ENCODE measurements at regions not wholly inside any gene's neighbourhood (a gene's known extent, or its start where the extent isn't known, plus 50 kb on each side); places are given as distances from the start of the nearest gene placed in this dataset.
A peak's percentile ranks its signal among the peaks of the same experiment; 100 is the strongest.

- no peaks in the 10 kb centered on the region for H3K9me3 ChIP-seq (ENCODE audit: control insufficient read depth, low read length)
- WGBS, 2 experiments (ENCODE audit: insufficient coverage in 2 of 2): 100% methylated on average over 1 of the region's 1 CpG
- no peak overlapping the region for H3K4me3 ChIP-seq (ENCODE audit: extremely low read depth, insufficient read depth, low read length, poor library complexity, severe bottlenecking)
- H3K36me3 ChIP-seq (ENCODE audit: control insufficient read depth, insufficient read depth, low read length): no peaks in the 10 kb centered on the region
- H3K27ac ChIP-seq (ENCODE audit: low read depth, low read length, severe bottlenecking): peak overlapping the region; percentile 24
- H3K4me1 ChIP-seq (ENCODE audit: control insufficient read depth, insufficient read depth, low read length, poor library complexity, severe bottlenecking): peaks cover 7% of the 10 kb centered on the region
Observed at GRCh38 chr1:172821609-172822274, 162.8 kb downstream of the FASLG start.

DNA sequence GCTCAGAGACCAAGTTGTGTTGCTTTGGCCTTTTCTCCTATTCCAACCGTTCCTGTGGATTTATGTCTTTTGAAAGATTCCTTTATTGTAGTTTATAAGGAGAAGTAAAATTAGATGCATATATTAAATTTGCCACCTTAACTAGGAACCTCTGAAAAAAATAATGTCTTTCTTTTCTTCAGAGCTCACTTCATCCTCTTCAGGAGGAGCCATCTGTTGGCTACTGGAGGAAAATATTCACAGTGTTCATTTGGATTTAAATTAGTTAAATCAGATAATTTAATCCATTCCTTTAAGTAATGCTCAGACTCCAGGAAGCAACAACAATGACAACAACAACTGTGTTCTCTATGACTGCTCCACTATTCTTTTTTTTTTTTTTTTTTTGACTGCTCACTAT is 164.0 kb downstream of the FASLG start:
- Histone ChIP-seq H3K9me3 (ENCODE audit: control insufficient read depth, low read length) (no peaks in the 10 kb centered on the region), H3K36me3 (ENCODE audit: control insufficient read depth, insufficient read depth, low read length) (no peaks in the 10 kb centered on the region), H3K27ac (ENCODE audit: low read depth, low read length, severe bottlenecking) (no peak overlapping the region), H3K4me1 (ENCODE audit: control insufficient read depth, insufficient read depth, low read length, poor library complexity, severe bottlenecking) (peaks cover 7% of the 10 kb centered on the region), H3K4me3 (ENCODE audit: extremely low read depth, insufficient read depth, low read length, poor library complexity, severe bottlenecking) (no peak overlapping the region)
- no CpG with 5 or more reads among the region's 1 CpG for WGBS, 2 experiments (ENCODE audit: insufficient coverage in 2 of 2)

GRCh38 chr1:172823534-172823933 is 164.6 kb downstream of the FASLG start:
- Histone ChIP-seq H3K36me3 (ENCODE audit: control insufficient read depth, insufficient read depth, low read length) (no peaks in the 10 kb centered on the region), H3K9me3 (ENCODE audit: control insufficient read depth, low read length) (no peaks in the 10 kb centered on the region), H3K4me3 (ENCODE audit: extremely low read depth, insufficient read depth, low read length, poor library complexity, severe bottlenecking) (no peak overlapping the region), H3K27ac (ENCODE audit: low read depth, low read length, severe bottlenecking) (no peak overlapping the region), H3K4me1 (ENCODE audit: control insufficient read depth, insufficient read depth, low read length, poor library complexity, severe bottlenecking) (peaks cover 7% of the 10 kb centered on the region)

GRCh38 chr1:172824209-172824608 is 165.3 kb downstream of the FASLG start:
- Histone ChIP-seq H3K27ac (ENCODE audit: low read depth, low read length, severe bottlenecking) (no peak overlapping the region), H3K4me1 (ENCODE audit: control insufficient read depth, insufficient read depth, low read length, poor library complexity, severe bottlenecking) (peaks cover 3% of the 10 kb centered on the region), H3K4me3 (ENCODE audit: extremely low read depth, insufficient read depth, low read length, poor library complexity, severe bottlenecking) (no peak overlapping the region), H3K36me3 (ENCODE audit: control insufficient read depth, insufficient read depth, low read length) (no peaks in the 10 kb centered on the region), H3K9me3 (ENCODE audit: control insufficient read depth, low read length) (no peaks in the 10 kb centered on the region)
- WGBS, 2 experiments (ENCODE audit: insufficient coverage in 2 of 2): 83 to 86% methylated on average over 3 of the region's 3 CpGs

DNA sequence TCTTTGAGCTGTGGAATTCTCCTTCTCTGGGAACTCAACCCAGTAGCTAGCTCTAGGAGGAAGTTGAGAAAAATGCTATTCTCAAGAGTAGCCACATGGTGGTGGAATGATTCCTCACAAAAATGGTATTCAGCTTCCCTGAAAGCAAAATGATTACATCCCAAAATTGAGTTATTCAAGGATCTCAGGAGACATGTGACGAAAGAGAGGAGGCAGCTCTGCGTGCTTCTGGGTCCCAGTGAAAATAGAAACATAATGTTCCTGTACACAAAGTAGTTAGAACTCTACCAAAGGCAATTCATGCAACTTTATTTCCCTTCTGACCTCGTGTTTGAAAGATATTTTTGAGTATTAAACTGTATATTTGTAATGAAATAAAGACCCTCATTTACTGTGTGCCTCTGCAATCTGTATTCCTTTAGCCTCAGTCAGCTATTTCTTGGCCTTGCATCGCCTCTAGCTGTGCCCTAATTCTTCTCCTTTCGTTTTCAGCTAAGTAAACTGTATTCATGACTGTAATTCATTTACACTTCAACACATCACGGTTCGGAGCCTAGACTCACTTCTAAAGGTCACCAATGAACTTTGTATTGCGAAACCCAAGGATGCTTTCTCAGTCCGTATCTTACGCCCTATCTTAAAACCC is 167.3 kb downstream of the FASLG start:
- Histone ChIP-seq H3K9me3 (ENCODE audit: control insufficient read depth, low read length) (no peaks in the 10 kb centered on the region), H3K4me3 (ENCODE audit: extremely low read depth, insufficient read depth, low read length, poor library complexity, severe bottlenecking) (no peak overlapping the region), H3K27ac (ENCODE audit: low read depth, low read length, severe bottlenecking) (no peak overlapping the region), H3K4me1 (ENCODE audit: control insufficient read depth, insufficient read depth, low read length, poor library complexity, severe bottlenecking) (peaks cover 3% of the 10 kb centered on the region), H3K36me3 (ENCODE audit: control insufficient read depth, insufficient read depth, low read length) (no peaks in the 10 kb centered on the region)
- 49 to 56% methylated on average over 8 to 9 of the region's 10 CpGs for WGBS, 2 experiments (ENCODE audit: insufficient coverage in 2 of 2)

DNA sequence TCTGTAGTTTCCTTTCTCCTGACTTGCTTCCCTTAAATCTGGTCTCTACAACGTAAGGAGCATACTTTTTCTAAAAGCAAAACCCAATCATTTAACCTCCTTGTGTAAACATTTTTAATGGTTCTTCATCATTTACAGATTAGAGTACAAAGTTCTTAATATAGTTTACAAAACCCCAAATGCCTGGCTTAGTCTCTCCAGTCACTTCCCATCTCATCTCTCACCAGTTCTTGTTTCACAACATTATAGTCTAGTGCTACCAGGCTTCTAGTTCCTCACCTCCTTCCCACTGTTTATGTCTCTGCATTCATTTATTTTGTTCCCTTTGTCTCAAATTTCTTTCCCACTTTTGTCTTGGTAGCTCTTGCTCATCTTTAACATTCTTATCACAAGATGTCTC is 168.4 kb downstream of the FASLG start:
- Histone ChIP-seq H3K36me3 (ENCODE audit: control insufficient read depth, insufficient read depth, low read length) (no peaks in the 10 kb centered on the region), H3K4me3 (ENCODE audit: extremely low read depth, insufficient read depth, low read length, poor library complexity, severe bottlenecking) (no peak overlapping the region), H3K4me1 (ENCODE audit: control insufficient read depth, insufficient read depth, low read length, poor library complexity, severe bottlenecking) (peaks cover 3% of the 10 kb centered on the region), H3K9me3 (ENCODE audit: control insufficient read depth, low read length) (no peaks in the 10 kb centered on the region), H3K27ac (ENCODE audit: low read depth, low read length, severe bottlenecking) (no peak overlapping the region)
- WGBS, 2 experiments (ENCODE audit: insufficient coverage in 2 of 2): no CpG with 5 or more reads among the region's 1 CpG

- WGBS, 2 experiments (ENCODE audit: insufficient coverage in 2 of 2): 92 to 100% methylated on average over 1 to 2 of the region's 2 CpGs
- Histone ChIP-seq H3K36me3 (ENCODE audit: control insufficient read depth, insufficient read depth, low read length) (no peaks in the 10 kb centered on the region), H3K4me3 (ENCODE audit: extremely low read depth, insufficient read depth, low read length, poor library complexity, severe bottlenecking) (no peak overlapping the region), H3K27ac (ENCODE audit: low read depth, low read length, severe bottlenecking) (no peak overlapping the region), H3K9me3 (ENCODE audit: control insufficient read depth, low read length) (no peaks in the 10 kb centered on the region), H3K4me1 (ENCODE audit: control insufficient read depth, insufficient read depth, low read length, poor library complexity, severe bottlenecking) (peaks cover 3% of the 10 kb centered on the region)
Observed at GRCh38 chr1:172827841-172828240, 168.9 kb downstream of the FASLG start.

- 60% methylated on average over 1 of the region's 1 CpG; no CpG with 5 or more reads in 1 of the 2 experiments for WGBS, 2 experiments (ENCODE audit: insufficient coverage in 2 of 2)
- H3K4me3 ChIP-seq (ENCODE audit: extremely low read depth, insufficient read depth, low read length, poor library complexity, severe bottlenecking): no peak overlapping the region
- no peaks in the 10 kb centered on the region for H3K36me3 ChIP-seq (ENCODE audit: control insufficient read depth, insufficient read depth, low read length)
- H3K27ac ChIP-seq (ENCODE audit: low read depth, low read length, severe bottlenecking): no peak overlapping the region
- no peaks in the 10 kb centered on the region for H3K9me3 ChIP-seq (ENCODE audit: control insufficient read depth, low read length)
- H3K4me1 ChIP-seq (ENCODE audit: control insufficient read depth, insufficient read depth, low read length, poor library complexity, severe bottlenecking): no peaks in the 10 kb centered on the region
Observed at GRCh38 chr1:172832006-172832725, 173.3 kb downstream of the FASLG start.

DNA sequence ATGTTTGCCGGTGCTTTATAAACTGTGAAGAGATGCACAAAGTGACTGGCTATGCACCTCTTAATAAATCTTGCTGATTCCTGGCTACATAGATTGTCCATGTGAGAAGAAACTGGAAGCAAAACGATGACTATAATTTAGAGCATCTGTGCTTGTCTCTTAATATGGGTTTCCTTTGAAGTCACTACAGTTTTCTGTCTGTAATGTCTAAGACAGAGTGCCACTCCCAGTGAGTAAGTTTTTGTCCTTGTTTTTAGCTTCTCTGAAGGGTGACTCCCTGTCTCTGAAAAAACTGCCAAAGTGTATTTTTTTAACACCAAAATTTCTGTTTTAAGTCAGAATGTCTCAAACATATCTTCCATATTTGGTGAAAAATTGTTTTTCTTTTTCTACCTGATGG is 175.1 kb downstream of the FASLG start:
- Histone ChIP-seq H3K27ac (ENCODE audit: low read depth, low read length, severe bottlenecking) (no peak overlapping the region), H3K4me3 (ENCODE audit: extremely low read depth, insufficient read depth, low read length, poor library complexity, severe bottlenecking) (no peak overlapping the region), H3K9me3 (ENCODE audit: control insufficient read depth, low read length) (no peaks in the 10 kb centered on the region), H3K36me3 (ENCODE audit: control insufficient read depth, insufficient read depth, low read length) (no peaks in the 10 kb centered on the region), H3K4me1 (ENCODE audit: control insufficient read depth, insufficient read depth, low read length, poor library complexity, severe bottlenecking) (no peaks in the 10 kb centered on the region)
- 90% methylated on average over 2 of the region's 2 CpGs; no CpG with 5 or more reads in 1 of the 2 experiments for WGBS, 2 experiments (ENCODE audit: insufficient coverage in 2 of 2)

- 70 to 83% methylated on average over 4 to 5 of the region's 5 CpGs for WGBS, 2 experiments (ENCODE audit: insufficient coverage in 2 of 2)
- no peak overlapping the region for H3K27ac ChIP-seq (ENCODE audit: low read depth, low read length, severe bottlenecking)
- no peaks in the 10 kb centered on the region for H3K9me3 ChIP-seq (ENCODE audit: control insufficient read depth, low read length)
- no peaks in the 10 kb centered on the region for H3K36me3 ChIP-seq (ENCODE audit: control insufficient read depth, insufficient read depth, low read length)
- H3K4me1 ChIP-seq (ENCODE audit: control insufficient read depth, insufficient read depth, low read length, poor library complexity, severe bottlenecking): no peaks in the 10 kb centered on the region
- H3K4me3 ChIP-seq (ENCODE audit: extremely low read depth, insufficient read depth, low read length, poor library complexity, severe bottlenecking): no peak overlapping the region
Observed at GRCh38 chr1:172834609-172835008, 175.7 kb downstream of the FASLG start.

- 88 to 94% methylated on average over 1 to 2 of the region's 2 CpGs for WGBS, 2 experiments (ENCODE audit: insufficient coverage in 2 of 2)
- no peak overlapping the region for H3K4me3 ChIP-seq (ENCODE audit: extremely low read depth, insufficient read depth, low read length, poor library complexity, severe bottlenecking)
- no peaks in the 10 kb centered on the region for H3K4me1 ChIP-seq (ENCODE audit: control insufficient read depth, insufficient read depth, low read length, poor library complexity, severe bottlenecking)
- no peaks in the 10 kb centered on the region for H3K36me3 ChIP-seq (ENCODE audit: control insufficient read depth, insufficient read depth, low read length)
- no peak overlapping the region for H3K27ac ChIP-seq (ENCODE audit: low read depth, low read length, severe bottlenecking)
- no peaks in the 10 kb centered on the region for H3K9me3 ChIP-seq (ENCODE audit: control insufficient read depth, low read length)
Observed at GRCh38 chr1:172835834-172836233, 176.9 kb downstream of the FASLG start.

All from mesodermal cell (in vitro differentiated cells).